Mesendoderm (in vitro differentiated cells): ENCODE measurements at regions not wholly inside any gene's neighbourhood (a gene's known extent, or its start where the extent isn't known, plus 50 kb on each side); places are given as distances from the start of the nearest gene placed in this dataset.
A peak's percentile ranks its signal among the peaks of the same experiment; 100 is the strongest.

Source experiments
- DNase-seq: peaks from one replicate; pipeline ENCODE4 v3.0.0; 2013
- H2AK5ac ChIP-seq: 2 replicates; pipeline ENCODE4 v1.6.1; 2013; ENCODE audit warnings: low read length, inconsistent platforms
- H2BK120ac ChIP-seq: 2 replicates; pipeline ENCODE4 v1.6.1; 2013; ENCODE audit warnings: low read depth, mild to moderate bottlenecking, low read length, moderate library complexity, mixed read lengths
- H2BK15ac ChIP-seq: replicated peaks from 2 replicates; pipeline ENCODE4 v1.6.1; 2013; ENCODE audit warnings: low read depth, mild to moderate bottlenecking, moderate library complexity
- H2BK5ac ChIP-seq: 2 replicates; pipeline ENCODE4 v1.6.1; 2013; ENCODE audit warnings: low read length, inconsistent platforms
- H3K18ac ChIP-seq: 2 replicates; pipeline ENCODE4 v1.6.1; 2013; ENCODE audit warnings: mild to moderate bottlenecking, low read length, mixed read lengths
- H3K23ac ChIP-seq: one replicate; pipeline ENCODE4 v1.6.1; 2013; ENCODE audit warnings: low read length
- H3K27ac ChIP-seq: 2 replicates; pipeline ENCODE4 v1.5.1; 2013; ENCODE audit warnings: low read depth, mild to moderate bottlenecking, inconsistent platforms, low read length, moderate library complexity
- H3K27me3 ChIP-seq: 2 replicates; pipeline ENCODE4 v1.6.1; 2013; ENCODE audit warnings: low read length, control low read depth, mild to moderate bottlenecking, inconsistent platforms; ENCODE audit not compliant: insufficient read depth, poor library complexity
- H3K36me3 ChIP-seq: 2 replicates; pipeline ENCODE4 v1.6.1; 2013; ENCODE audit warnings: low read length, inconsistent platforms; ENCODE audit not compliant: control insufficient read depth, insufficient read depth
- H3K4ac ChIP-seq: one replicate; pipeline ENCODE4 v1.6.1; 2013; ENCODE audit warnings: low read depth, mild to moderate bottlenecking, low read length, moderate library complexity
- H3K4me1 ChIP-seq: 2 replicates; pipeline ENCODE4 v1.6.1; 2013; ENCODE audit warnings: low read depth, low read length, inconsistent platforms; ENCODE audit not compliant: control insufficient read depth
- H3K4me2 ChIP-seq: 2 replicates; pipeline ENCODE4 v1.6.1; 2013; ENCODE audit warnings: low read length
- H3K4me3 ChIP-seq: 2 replicates; pipeline ENCODE4 v1.5.1; 2013; ENCODE audit warnings: mild to moderate bottlenecking, low read length
- H3K56ac ChIP-seq: one replicate; pipeline ENCODE4 v1.6.1; 2013; ENCODE audit warnings: low read length
- H3K79me1 ChIP-seq: 2 replicates; pipeline ENCODE4 v1.6.1; 2013; ENCODE audit warnings: low read length, inconsistent platforms
- H3K79me2 ChIP-seq: 2 replicates; pipeline ENCODE4 v1.6.1; 2013; ENCODE audit warnings: mild to moderate bottlenecking, low read length; ENCODE audit not compliant: control insufficient read depth, insufficient read depth
- H3K9ac ChIP-seq: 2 replicates; pipeline ENCODE4 v1.6.1; 2013; ENCODE audit warnings: low read length, inconsistent platforms
- H4K5ac ChIP-seq: one replicate; pipeline ENCODE4 v1.6.1; 2013; ENCODE audit warnings: low read length
- H4K8ac ChIP-seq: one replicate; pipeline ENCODE4 v1.6.1; 2013; ENCODE audit warnings: low read depth, mild to moderate bottlenecking, control low read depth, low read length, moderate library complexity
- WGBS: extraction: QIAGEN DNeasy Blood & Tissue Kit; methylation state at CpG from one replicate; pipeline ENCODE4 v1.1.7; 2013; ENCODE audit warnings: low lambda C conversion rate, missing lambda C conversion rate; ENCODE audit not compliant: insufficient coverage; ENCODE audit errors: extremely low coverage; 5-methylcytosine and 5-hydroxymethylcytosine counted together

GRCh38 chr1:30376054-30376697, 347.2 kb downstream of the MATN1 start:
- no peak for DNase-seq

GRCh38 chr1:30375156-30375555, 348.2 kb downstream of the MATN1 start:
- no CpG with 5 or more reads among the region's 7 CpGs for WGBS
- Histone ChIP-seq H3K18ac (no peak overlapping the region), H3K79me2 (no peaks in the 10 kb centered on the region), H2AK5ac (no peak overlapping the region), H2BK5ac (no peak overlapping the region), H3K79me1 (no peaks in the 10 kb centered on the region), H2BK15ac (no peak overlapping the region), H3K4ac (no peak overlapping the region), H3K4me3 (no peak overlapping the region), H4K5ac (no peak overlapping the region), H4K8ac (no peak overlapping the region), H3K36me3 (no peaks in the 10 kb centered on the region), H3K56ac (no peak overlapping the region), H2BK120ac (no peak overlapping the region), H3K23ac (no peak overlapping the region), H3K27ac (no peak overlapping the region), H3K9ac (no peak overlapping the region), H3K27me3 (no peaks in the 10 kb centered on the region), H3K4me1 (no peaks in the 10 kb centered on the region), H3K4me2 (no peak overlapping the region)
- no peak for DNase-seq

More at GRCh38 chr1:30376054-30376697, 347.2 kb downstream of the MATN1 start:
- Histone ChIP-seq H3K18ac (no peak overlapping the region), H3K4me1 (no peaks in the 10 kb centered on the region), H3K4me3 (no peak overlapping the region), H2BK5ac (no peak overlapping the region), H3K4ac (no peak overlapping the region), H2BK120ac (no peak overlapping the region), H3K9ac (no peak overlapping the region), H2BK15ac (no peak overlapping the region), H4K5ac (no peak overlapping the region), H3K79me2 (no peaks in the 10 kb centered on the region), H3K79me1 (no peaks in the 10 kb centered on the region), H3K23ac (no peak overlapping the region), H3K27me3 (no peaks in the 10 kb centered on the region), H3K27ac (no peak overlapping the region), H2AK5ac (no peak overlapping the region), H3K4me2 (no peak overlapping the region), H3K56ac (no peak overlapping the region), H3K36me3 (no peaks in the 10 kb centered on the region), H4K8ac (no peak overlapping the region)
- WGBS, result no CpG with 5 or more reads among the region's 7 CpGs

- Histone ChIP-seq H3K56ac (no peak overlapping the region), H3K79me1 (no peaks in the 10 kb centered on the region), H3K4me2 (no peak overlapping the region), H3K79me2 (no peaks in the 10 kb centered on the region), H2BK120ac (no peak overlapping the region), H2BK15ac (no peak overlapping the region), H3K4me1 (no peaks in the 10 kb centered on the region), H3K4ac (no peak overlapping the region), H3K4me3 (no peak overlapping the region), H3K9ac (no peak overlapping the region), H4K8ac (no peak overlapping the region), H4K5ac (no peak overlapping the region), H3K27ac (no peak overlapping the region), H2AK5ac (no peak overlapping the region), H3K36me3 (no peaks in the 10 kb centered on the region), H3K18ac (no peak overlapping the region), H3K27me3 (no peaks in the 10 kb centered on the region), H2BK5ac (no peak overlapping the region), H3K23ac (no peak overlapping the region)
- WGBS, result no CpG with 5 or more reads among the region's 20 CpGs
- DNase-seq, result no peak
Observed at GRCh38 chr1:30374400-30375070, 348.9 kb downstream of the MATN1 start.

GRCh38 chr1:30373471-30374399, 349.6 kb downstream of the MATN1 start:
- no peak overlapping the region for H2BK5ac ChIP-seq
- no CpG with 5 or more reads among the region's 25 CpGs for WGBS

GRCh38 chr1:30372792-30373433, 350.5 kb downstream of the MATN1 start:
- H3K9ac ChIP-seq, result no peak overlapping the region
- H4K5ac ChIP-seq, result no peak overlapping the region
- no peak overlapping the region for H2BK15ac ChIP-seq
- no peak overlapping the region for H3K4me3 ChIP-seq
- peak; percentile 51 for DNase-seq
- no peaks in the 10 kb centered on the region for H3K27me3 ChIP-seq
- H3K4ac ChIP-seq, result no peak overlapping the region
- WGBS, result no CpG with 5 or more reads among the region's 7 CpGs
- no peak overlapping the region for H3K27ac ChIP-seq
- no peak overlapping the region for H3K18ac ChIP-seq
- no peak overlapping the region for H3K4me2 ChIP-seq
- no peak overlapping the region for H4K8ac ChIP-seq
- no peaks in the 10 kb centered on the region for H3K4me1 ChIP-seq
- no peak overlapping the region for H3K23ac ChIP-seq
- H3K56ac ChIP-seq, result no peak overlapping the region
- H3K79me2 ChIP-seq, result no peaks in the 10 kb centered on the region
- H2AK5ac ChIP-seq, result no peak overlapping the region
- H2BK120ac ChIP-seq, result no peak overlapping the region
- no peak overlapping the region for H2BK5ac ChIP-seq
- no peaks in the 10 kb centered on the region for H3K36me3 ChIP-seq
- no peaks in the 10 kb centered on the region for H3K79me1 ChIP-seq

More at GRCh38 chr1:30373471-30374399, 349.6 kb downstream of the MATN1 start:
- Histone ChIP-seq H3K79me2 (no peaks in the 10 kb centered on the region), H2BK120ac (no peak overlapping the region), H4K5ac (no peak overlapping the region), H3K27me3 (no peaks in the 10 kb centered on the region), H3K18ac (no peak overlapping the region), H3K4me1 (no peaks in the 10 kb centered on the region), H3K79me1 (no peaks in the 10 kb centered on the region), H3K4ac (no peak overlapping the region), H3K9ac (no peak overlapping the region), H3K27ac (no peak overlapping the region), H3K36me3 (no peaks in the 10 kb centered on the region), H3K23ac (no peak overlapping the region), H3K56ac (no peak overlapping the region), H3K4me3 (no peak overlapping the region), H3K4me2 (no peak overlapping the region), H2BK15ac (no peak overlapping the region), H2AK5ac (no peak overlapping the region), H4K8ac (no peak overlapping the region)
- no peak for DNase-seq
